ENCODE measurements at regions not wholly inside any gene's neighbourhood (a gene's known extent, or its start where the extent isn't known, plus 50 kb on each side); places are given as distances from the start of the nearest gene placed in this dataset.

GRCh38 chr2:2512931-2513330 lies 181.9 kb upstream of the MYT1L start:
- TF ChIP-seq CTCF (IDR thresholded peaks at IDR 0.05; ENCODE audit: unreplicated experiment), result no peak
- peaks cover 36% of the 10 kb centered on the region for H3K27me3 Mint-ChIP-seq (ENCODE audit: low read depth)
- no peaks in the 10 kb centered on the region for H3K36me3 Mint-ChIP-seq
- no peak for DNase-seq (ENCODE audit: low spot score in 2 of 2, unreplicated experiment in 2 of 2)
- peaks cover 4% of the 10 kb centered on the region for H3K9me3 Mint-ChIP-seq
- no peaks in the 10 kb centered on the region for H3K4me1 Mint-ChIP-seq
- no peak overlapping the region for H3K4me3 Mint-ChIP-seq
- H3K27ac Mint-ChIP-seq, result no peak overlapping the region

GRCh38 chr2:2507417-2507997 lies 176.4 kb upstream of the MYT1L start:
- Mint-ChIP-seq H3K4me1 (no peaks in the 10 kb centered on the region), H3K4me3 (no peak overlapping the region), H3K9me3 (peaks cover 18% of the 10 kb centered on the region), H3K36me3 (no peaks in the 10 kb centered on the region), H3K27me3 (ENCODE audit: low read depth) (peaks cover 24% of the 10 kb centered on the region), H3K27ac (no peak overlapping the region)
- DNase-seq (ENCODE audit: low spot score in 2 of 2, unreplicated experiment in 2 of 2), result no peak
- TF ChIP-seq CTCF (IDR thresholded peaks at IDR 0.05; ENCODE audit: unreplicated experiment), result no peak

GRCh38 chr2:2506536-2506935 lies 175.5 kb upstream of the MYT1L start:
- no peak for DNase-seq (ENCODE audit: low spot score in 2 of 2, unreplicated experiment in 2 of 2)
- Mint-ChIP-seq H3K27ac (no peak overlapping the region), H3K4me1 (no peaks in the 10 kb centered on the region), H3K36me3 (no peaks in the 10 kb centered on the region), H3K27me3 (ENCODE audit: low read depth) (peaks cover 16% of the 10 kb centered on the region), H3K4me3 (no peak overlapping the region), H3K9me3 (peaks cover 18% of the 10 kb centered on the region)
- TF ChIP-seq CTCF (IDR thresholded peaks at IDR 0.05; ENCODE audit: unreplicated experiment), result no peak

DNA sequence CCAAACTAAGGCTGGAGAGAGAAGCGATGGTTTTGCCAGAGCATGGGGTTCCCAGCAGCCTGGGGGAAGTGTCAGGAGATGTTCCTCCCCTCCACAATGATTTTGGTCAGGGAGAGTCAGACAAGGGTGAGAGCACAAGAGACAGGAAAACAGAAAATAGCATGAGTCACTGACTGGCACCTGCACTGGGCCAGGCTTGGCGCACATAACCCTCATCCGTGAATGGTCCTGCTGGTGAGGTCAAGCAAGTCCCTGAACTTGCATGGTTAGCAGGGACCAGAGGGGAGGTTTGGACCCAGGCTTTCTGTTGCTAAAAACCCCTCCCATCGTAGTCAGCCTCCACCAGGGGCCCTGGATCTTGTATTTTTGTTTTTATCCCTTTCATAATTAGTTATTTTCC lies 174.5 kb upstream of the MYT1L start:
- H3K4me3 Mint-ChIP-seq, result no peak overlapping the region
- H3K4me1 Mint-ChIP-seq, result no peaks in the 10 kb centered on the region
- DNase-seq (ENCODE audit: low spot score in 2 of 2, unreplicated experiment in 2 of 2), result no peak
- no peak for TF ChIP-seq CTCF (IDR thresholded peaks at IDR 0.05; ENCODE audit: unreplicated experiment)
- no peak overlapping the region for H3K27ac Mint-ChIP-seq
- H3K27me3 Mint-ChIP-seq (ENCODE audit: low read depth), result peaks cover 12% of the 10 kb centered on the region
- H3K36me3 Mint-ChIP-seq, result no peaks in the 10 kb centered on the region
- peaks cover 18% of the 10 kb centered on the region for H3K9me3 Mint-ChIP-seq

- Mint-ChIP-seq H3K36me3 (no peaks in the 10 kb centered on the region), H3K27me3 (ENCODE audit: low read depth) (peaks cover 2% of the 10 kb centered on the region), H3K4me1 (no peaks in the 10 kb centered on the region), H3K4me3 (no peak overlapping the region), H3K27ac (no peak overlapping the region), H3K9me3 (peaks cover 19% of the 10 kb centered on the region)
- TF ChIP-seq CTCF (IDR thresholded peaks at IDR 0.05; ENCODE audit: unreplicated experiment), result no peak
- DNase-seq (ENCODE audit: low spot score in 2 of 2, unreplicated experiment in 2 of 2), result no peak
These were observed 172.9 kb upstream of the MYT1L start for GRCh38 chr2:2503864-2504418.

GRCh38 chr2:2502201-2502549 lies 171.1 kb upstream of the MYT1L start:
- H3K9me3 Mint-ChIP-seq, result peaks cover 19% of the 10 kb centered on the region

More at GRCh38 chr2:2502201-2502549, 171.1 kb upstream of the MYT1L start:
- no peak for TF ChIP-seq CTCF (IDR thresholded peaks at IDR 0.05; ENCODE audit: unreplicated experiment)
- Mint-ChIP-seq H3K27ac (no peak overlapping the region), H3K4me3 (no peak overlapping the region), H3K36me3 (no peaks in the 10 kb centered on the region), H3K4me1 (no peaks in the 10 kb centered on the region), H3K27me3 (ENCODE audit: low read depth) (peaks cover 2% of the 10 kb centered on the region)
- no peak for DNase-seq (ENCODE audit: low spot score in 2 of 2, unreplicated experiment in 2 of 2)

All from mesothelial cell of epicardium (in vitro differentiated cells).